SW480 (cell line): ENCODE measurements at regions not wholly inside any gene's neighbourhood (a gene's known extent, or its start where the extent isn't known, plus 50 kb on each side); places are given as distances from the start of the nearest gene placed in this dataset.

Experiments used
- DNase-seq: peaks from one replicate; pipeline ENCODE4 v3.0.0-alpha.2; 2016; ENCODE audit warnings: low spot score

- DNase-seq = no peak
These were observed 1437.4 kb upstream of the SPRY2 start for GRCh38 chr13:81778350-81778749.

GRCh38 chr13:81773263-81773662, 1432.3 kb upstream of the SPRY2 start:
- DNase-seq = no peak

- DNase-seq = no peak
These were observed 1431.0 kb upstream of the SPRY2 start for GRCh38 chr13:81771951-81772350.

DNA sequence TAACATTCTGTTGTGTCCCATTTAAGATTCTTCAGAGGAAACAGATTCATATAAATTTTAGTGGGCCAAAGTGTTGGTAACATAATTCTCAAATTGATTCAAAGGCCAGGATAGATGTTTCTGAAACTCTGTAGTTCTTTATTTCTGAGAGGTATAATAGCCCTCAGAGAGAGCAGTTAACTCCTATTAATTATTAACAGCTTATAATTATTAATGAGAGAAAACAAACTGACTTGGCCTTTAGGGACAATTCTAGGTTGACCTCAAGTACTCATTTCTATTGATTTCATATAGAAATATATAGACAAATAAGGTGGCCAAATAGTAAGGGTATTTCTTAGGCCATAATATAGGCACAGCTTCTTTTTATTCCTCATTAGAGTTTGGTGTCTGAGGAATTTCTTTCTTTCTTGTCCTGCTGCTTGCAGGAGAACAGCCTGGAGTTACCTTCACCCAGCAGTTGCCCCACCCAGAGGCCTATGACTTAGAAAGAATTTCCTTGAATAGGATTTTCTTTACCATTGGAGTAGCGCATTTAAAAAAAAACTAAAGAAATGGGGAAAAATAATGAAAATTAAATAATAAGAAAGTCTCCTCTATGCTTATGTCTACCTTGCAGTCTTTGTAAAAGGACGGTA, 1430.1 kb upstream of the SPRY2 start:
- DNase-seq = no peak

GRCh38 chr13:81762449-81762848, 1421.5 kb upstream of the SPRY2 start:
- DNase-seq = no peak

- no peak for DNase-seq
These were observed 1419.4 kb upstream of the SPRY2 start for GRCh38 chr13:81760316-81760715.

DNA sequence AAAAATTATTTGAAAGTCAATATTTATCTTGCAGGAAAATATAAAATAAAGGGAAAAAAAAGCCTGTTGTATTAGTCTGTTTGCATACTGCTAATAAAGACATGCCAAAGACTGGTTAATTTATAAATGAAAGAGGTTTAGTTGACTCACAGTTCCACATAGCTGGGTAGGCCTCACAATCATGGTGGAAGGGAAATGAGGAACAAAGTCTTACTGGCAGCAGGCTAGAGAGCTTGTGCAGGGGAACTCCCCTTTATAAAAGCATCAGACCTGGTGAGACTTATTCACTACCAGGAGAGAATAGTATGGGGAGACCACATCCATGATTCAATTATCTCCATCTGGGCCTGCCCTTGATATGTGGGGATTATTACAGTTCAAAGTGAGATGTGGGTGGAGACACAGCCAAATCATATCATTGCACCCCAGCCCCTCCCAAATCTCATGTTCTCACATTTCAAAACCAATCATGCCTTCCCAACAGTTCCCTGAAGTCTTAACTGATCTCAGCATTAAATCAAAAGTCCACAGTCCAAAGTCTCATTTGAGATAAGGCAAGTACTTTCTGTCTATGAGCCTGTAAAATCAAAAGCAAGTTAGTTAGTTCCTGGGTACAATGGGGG, 1416.5 kb upstream of the SPRY2 start:
- DNase-seq = no peak

GRCh38 chr13:81745391-81745790, 1404.5 kb upstream of the SPRY2 start:
- DNase-seq = no peak

- no peak for DNase-seq
These were observed 1397.4 kb upstream of the SPRY2 start for GRCh38 chr13:81738364-81738763.

DNA sequence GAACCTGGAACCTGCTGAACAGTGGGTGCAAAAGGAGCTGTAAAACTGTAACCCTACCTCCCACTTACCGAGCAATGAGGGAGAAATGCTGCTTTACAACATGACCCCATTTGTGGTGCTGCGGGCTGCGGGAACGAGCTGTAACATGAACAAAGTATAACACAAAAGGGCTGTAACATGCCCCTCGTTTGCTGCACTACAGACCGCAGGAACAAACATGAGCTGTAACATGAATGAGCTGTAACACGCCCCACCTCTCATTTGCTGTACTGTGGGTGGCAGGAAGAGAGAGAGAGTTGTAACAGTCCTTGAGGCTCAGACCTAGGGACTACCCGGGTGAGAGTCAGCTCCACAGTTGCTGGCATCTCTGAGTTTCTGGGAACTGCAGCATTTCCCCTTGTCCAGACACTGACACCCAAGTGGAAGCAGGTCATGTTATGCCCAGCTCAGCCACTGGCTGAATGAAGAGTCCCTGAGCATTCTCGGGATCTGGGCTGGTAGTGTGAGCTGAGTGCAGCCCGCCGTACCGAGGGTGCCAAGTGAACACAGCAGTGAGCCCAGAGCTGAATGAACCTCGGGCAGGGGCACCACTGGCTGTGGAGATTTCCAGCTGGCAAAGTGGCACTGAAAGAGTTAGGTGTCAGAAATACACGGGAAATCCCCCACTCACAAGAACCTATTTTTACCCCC, 1385.3 kb upstream of the SPRY2 start:
- DNase-seq = no peak

GRCh38 chr13:81722456-81722855, 1381.5 kb upstream of the SPRY2 start:
- DNase-seq = no peak

GRCh38 chr13:81721400-81721799, 1380.5 kb upstream of the SPRY2 start:
- no peak for DNase-seq

DNA sequence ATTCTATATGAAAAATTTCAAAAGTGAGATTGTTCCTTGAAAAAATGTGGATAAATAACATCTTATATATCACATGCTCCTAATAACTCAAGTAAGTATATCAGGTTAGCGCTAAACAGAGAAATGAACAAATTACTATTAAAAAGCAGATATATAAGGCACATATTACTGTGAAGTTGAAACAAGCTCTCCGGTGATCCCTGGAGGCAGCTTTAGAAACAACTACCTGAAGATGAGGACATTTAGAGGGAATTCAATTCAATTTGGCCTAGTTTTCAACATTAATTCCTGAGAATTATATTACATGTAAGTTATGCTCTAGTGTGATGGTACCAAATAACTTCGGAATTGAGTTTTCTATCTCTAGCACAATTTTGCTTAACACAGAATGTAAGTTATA, 1373.6 kb upstream of the SPRY2 start:
- no peak for DNase-seq

DNA sequence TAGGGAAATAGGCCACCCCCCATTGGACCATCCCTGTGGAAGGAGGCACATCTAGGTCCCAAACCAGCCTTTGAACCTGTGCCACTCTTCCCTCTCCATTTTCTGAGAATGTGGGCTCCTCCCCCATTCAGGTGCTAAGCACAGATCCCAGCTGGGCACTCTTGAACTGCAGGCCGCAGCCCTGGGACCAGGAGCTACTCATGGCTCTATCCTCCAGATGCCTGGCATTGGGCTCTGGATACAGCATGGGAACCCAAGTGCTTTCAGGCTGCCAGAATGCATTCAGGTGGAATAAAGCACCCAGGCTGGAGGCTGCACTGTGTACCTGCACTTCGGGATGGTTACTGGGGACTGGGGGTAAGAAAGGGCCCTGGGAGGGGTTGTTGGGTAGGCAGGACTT, 1372.3 kb upstream of the SPRY2 start:
- no peak for DNase-seq

DNA sequence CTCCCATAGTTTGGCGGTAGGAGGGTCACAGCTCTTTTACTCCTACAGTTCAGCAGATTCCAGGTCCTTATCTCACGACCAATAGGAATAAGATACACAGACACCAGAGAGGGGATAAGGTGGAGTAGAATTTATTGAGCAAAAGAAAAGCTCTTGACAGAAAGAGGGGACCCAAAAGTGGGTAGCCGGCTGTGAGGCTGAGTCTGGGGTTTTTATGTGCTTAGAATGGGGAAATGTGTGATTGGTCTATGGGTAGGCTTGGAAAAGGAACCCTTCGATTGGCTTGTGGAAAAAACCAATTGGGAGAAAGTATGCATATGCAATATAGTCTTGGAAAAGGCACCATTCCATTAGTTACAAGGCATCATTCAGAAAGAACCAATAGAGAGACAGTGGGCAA, 1356.9 kb upstream of the SPRY2 start:
- no peak for DNase-seq

GRCh38 chr13:81686877-81687276, 1346.0 kb upstream of the SPRY2 start:
- DNase-seq = no peak

DNA sequence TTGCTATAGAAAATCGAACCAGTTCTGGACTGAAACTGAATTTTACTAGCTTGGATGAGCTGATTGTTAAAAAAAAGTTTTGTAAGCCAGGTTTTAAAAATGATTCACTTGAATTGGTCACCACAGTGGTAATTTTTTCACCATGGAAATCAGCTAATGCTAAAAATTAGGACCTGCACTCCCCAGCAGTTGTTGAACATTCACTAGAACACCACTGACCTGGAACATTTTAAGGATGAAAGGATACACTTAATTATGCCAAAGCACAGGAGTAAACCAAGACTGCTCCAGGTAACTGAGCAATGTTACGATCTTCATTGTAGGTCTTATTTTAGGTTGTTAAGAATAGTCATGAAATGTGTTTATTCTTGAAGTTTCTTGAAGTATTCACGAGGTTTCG, 1342.6 kb upstream of the SPRY2 start:
- DNase-seq = no peak

GRCh38 chr13:81682081-81682630, 1341.2 kb upstream of the SPRY2 start:
- DNase-seq = no peak

DNA sequence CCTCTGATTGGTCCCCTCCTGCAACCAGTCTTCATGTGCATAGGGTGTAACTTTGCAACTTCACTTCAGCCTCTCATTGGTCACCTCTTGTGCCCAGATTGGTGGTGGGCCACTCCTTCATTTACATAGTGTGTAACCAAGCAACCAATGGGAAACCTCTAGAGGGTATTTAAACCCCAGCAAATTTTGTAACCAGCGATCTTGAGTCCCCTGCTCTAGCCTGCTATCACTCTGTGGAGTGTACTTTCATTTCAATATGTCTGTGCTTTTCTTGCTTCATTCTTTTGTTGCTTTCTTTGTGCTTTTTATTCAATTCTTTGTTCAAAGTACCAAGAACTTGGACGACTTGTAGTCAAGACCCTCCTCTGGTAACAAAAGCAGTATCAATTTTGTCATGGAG, 1336.9 kb upstream of the SPRY2 start:
- DNase-seq = no peak

DNA sequence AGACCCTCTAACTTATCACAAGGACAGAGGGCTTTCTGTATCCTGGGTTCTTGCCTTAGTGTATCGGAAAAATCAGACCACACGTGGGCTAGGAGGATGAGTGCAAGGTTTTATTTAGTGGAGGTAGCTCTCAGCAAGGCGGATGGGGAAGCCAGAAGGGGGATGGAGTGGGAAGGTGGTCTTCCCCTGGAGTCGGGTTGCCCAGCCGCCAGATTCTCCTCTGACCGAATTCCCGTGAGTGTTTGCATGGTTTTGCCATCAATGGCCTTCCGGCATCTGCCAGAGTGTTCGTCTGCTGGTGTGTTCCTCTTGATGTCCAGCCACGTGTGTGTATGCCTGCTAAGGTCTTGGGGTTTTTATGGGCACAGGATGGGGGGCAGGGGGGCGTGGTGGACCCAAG, 1335.1 kb upstream of the SPRY2 start:
- DNase-seq = no peak

GRCh38 chr13:81671064-81671463, 1330.1 kb upstream of the SPRY2 start:
- DNase-seq = no peak

GRCh38 chr13:81670048-81670447, 1329.1 kb upstream of the SPRY2 start:
- no peak for DNase-seq

DNA sequence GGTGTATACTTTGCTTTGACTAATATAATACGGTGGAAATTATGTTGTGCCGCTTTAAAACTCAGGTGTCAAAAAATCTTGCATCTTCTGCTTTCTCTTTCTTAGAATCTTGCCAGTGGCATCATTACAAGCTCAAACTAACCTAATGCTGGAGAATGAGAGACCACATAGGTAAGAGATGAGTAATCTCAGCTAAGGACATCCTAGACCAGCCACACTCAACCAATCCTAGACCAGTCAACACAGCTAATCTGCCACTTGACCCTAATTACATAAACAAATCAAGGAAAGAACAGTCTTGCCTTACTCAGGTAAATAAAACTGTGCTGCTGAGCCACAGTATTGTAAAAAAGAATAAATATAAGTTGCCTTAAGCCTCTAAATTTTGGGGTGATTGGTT, 1323.9 kb upstream of the SPRY2 start:
- no peak for DNase-seq
